Activated naive CD8-positive, alpha-beta T cell treated with anti-CD3 and anti-CD28 coated beads for 36 hours (primary cell): ENCODE measurements at regions not wholly inside any gene's neighbourhood (a gene's known extent, or its start where the extent isn't known, plus 50 kb on each side); places are given as distances from the start of the nearest gene placed in this dataset.
"Not testable (repeated sequence)": the region's sequence is repeated elsewhere in the genome, so short reads cannot be mapped to it uniquely, and the experiment has no call there.

Experiments used
- DNase-seq: peaks from one replicate; pipeline ENCODE4 v3.0.0; 2021
- H3K27ac Mint-ChIP-seq: one replicate; pipeline ENCODE4 v1.8.0; 2022; ENCODE audit warnings: mild to moderate bottlenecking, moderate library complexity, mixed read lengths
- H3K27me3 Mint-ChIP-seq: one replicate; pipeline ENCODE4 v1.8.0; 2022; ENCODE audit warnings: mild to moderate bottlenecking, mixed read lengths
- H3K36me3 Mint-ChIP-seq: one replicate; pipeline ENCODE4 v1.8.0; 2021; ENCODE audit warnings: mild to moderate bottlenecking, mixed read lengths
- H3K4me1 Mint-ChIP-seq: one replicate; pipeline ENCODE4 v1.8.0; 2021; ENCODE audit warnings: mixed read lengths
- H3K4me3 Mint-ChIP-seq: one replicate; pipeline ENCODE4 v1.8.0; 2022; ENCODE audit warnings: mild to moderate bottlenecking, moderate library complexity, mixed read lengths
- H3K9me3 Mint-ChIP-seq: one replicate; pipeline ENCODE4 v1.8.0; 2022; ENCODE audit warnings: mixed read lengths

DNA sequence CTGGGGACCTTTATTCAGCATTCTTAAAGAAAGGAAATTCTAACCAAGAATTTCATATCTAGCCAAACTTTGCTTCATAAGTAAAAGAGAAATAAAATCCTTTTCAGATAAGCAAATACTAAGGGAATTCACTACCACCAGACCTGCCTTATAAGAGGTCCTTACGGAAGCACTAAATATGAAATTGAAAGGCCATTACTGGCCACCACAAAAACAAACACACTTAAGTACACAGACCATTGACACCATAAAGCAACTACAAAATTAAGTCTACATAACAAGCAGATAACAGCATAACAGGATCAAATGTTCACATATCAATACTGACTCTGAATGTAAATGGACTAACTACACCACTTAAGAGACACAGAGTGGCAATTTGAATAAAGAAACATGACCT is 361.4 kb upstream of the POU5F2 start:
- Mint-ChIP-seq H3K36me3 (peaks cover 73% of the 10 kb centered on the region), H3K27ac (no peak overlapping the region), H3K27me3 (no peaks in the 10 kb centered on the region), H3K9me3 (peaks cover 52% of the 10 kb centered on the region), H3K4me3 (no peak overlapping the region), H3K4me1 (peaks cover 39% of the 10 kb centered on the region)
- no peak for DNase-seq

DNA sequence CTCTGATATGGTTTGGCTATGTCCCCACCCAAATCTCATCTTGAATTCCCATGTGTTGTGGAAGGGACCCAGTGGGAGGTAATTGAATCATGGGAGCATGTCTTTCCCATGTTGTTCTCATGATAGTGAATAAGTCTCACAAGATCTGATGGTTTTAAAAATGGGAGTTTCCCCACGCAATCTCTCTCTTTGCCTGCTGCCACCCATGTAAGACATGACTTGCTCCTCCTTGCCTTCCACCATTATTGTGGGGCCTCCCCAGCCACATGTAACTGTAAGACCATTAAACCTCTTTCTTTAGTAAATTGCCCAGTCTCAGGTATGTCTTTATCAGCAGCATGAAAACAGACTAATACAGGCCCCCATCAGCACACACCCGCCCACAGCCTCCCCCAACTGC is 356.0 kb upstream of the POU5F2 start:
- Mint-ChIP-seq H3K9me3 (peaks cover 29% of the 10 kb centered on the region), H3K4me1 (peaks cover 27% of the 10 kb centered on the region), H3K36me3 (peaks cover 67% of the 10 kb centered on the region)
- DNase-seq, H3K4me3 Mint-ChIP-seq, H3K27me3 Mint-ChIP-seq, H3K27ac Mint-ChIP-seq: not testable (repeated sequence)

DNA sequence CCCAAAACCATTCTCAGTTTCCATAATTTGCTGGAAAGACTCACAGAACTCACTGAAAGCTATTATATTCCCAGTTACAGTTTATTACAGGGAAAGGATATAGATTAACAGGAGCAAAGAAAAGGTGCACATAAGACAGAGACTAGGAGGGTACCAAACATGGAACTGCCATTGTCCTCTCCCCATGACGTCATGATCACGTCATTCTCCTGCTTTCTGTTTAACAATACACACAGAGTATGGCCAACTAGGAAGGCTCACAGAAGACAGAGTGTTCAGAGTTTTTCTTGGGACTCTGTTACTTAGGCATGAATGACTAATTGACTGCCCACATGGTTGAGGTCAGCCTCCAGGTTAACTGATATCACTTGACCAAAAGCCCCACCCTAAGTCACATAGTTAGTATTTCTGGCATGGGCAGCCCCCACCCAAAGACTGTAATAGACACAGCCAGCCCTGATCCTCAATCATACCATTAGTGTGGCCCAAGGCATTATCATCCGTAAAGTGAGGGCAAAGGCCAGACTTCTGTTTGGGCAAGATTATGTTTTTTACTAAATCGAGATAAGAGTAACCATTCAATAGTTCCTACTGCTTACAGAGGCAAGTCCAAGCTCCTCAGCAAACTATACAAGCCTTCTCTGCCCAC is 353.5 kb upstream of the POU5F2 start:
- no peak overlapping the region for H3K27ac Mint-ChIP-seq
- H3K4me3 Mint-ChIP-seq: no peak overlapping the region
- H3K4me1 Mint-ChIP-seq: peaks cover 27% of the 10 kb centered on the region
- no peaks in the 10 kb centered on the region for H3K27me3 Mint-ChIP-seq
- DNase-seq: no peak
- H3K9me3 Mint-ChIP-seq: peaks cover 27% of the 10 kb centered on the region
- peaks cover 59% of the 10 kb centered on the region for H3K36me3 Mint-ChIP-seq

DNA sequence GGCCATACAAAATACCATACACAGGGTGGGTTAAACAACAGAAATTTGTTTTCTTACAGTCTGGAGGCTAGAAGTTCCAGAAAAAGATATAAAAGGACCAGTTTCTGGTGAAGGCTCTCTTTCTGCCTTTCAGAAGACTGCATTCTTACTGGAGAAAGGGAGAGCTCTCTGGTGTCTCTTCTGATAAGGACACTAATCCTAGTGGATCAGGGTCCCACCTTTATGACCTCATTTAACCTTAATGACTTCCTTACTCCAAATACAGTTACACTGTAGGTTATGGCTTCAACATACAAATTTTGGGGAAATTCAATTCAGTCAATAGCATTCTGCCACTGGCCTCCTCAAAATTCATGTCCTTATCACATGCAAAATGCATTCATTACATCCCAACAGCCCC is 351.9 kb upstream of the POU5F2 start:
- H3K27me3 Mint-ChIP-seq: no peaks in the 10 kb centered on the region
- no peak overlapping the region for H3K27ac Mint-ChIP-seq
- no peak overlapping the region for H3K4me3 Mint-ChIP-seq
- H3K36me3 Mint-ChIP-seq: peaks cover 46% of the 10 kb centered on the region
- H3K9me3 Mint-ChIP-seq: peaks cover 19% of the 10 kb centered on the region
- DNase-seq: no peak
- peaks cover 20% of the 10 kb centered on the region for H3K4me1 Mint-ChIP-seq

DNA sequence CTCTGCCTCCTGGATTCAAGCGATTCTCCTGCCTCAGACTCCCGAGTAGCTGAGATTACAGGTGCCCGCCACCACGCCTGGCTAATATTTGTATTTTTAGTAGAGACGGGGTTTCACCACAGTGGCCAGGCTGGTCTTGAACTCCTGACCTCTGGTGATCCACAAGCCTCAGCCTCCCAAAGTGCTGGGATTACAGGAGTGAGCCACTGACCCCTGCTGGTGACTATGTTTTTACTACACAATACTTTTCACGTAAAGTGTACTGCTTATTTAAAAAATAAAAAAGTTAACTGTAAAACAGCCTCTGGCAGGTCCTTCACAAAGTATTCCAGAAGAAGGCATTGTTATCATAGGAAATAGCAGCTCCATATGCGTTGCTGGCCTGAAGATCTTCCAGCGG is 345.2 kb upstream of the POU5F2 start:
- not testable (repeated sequence) for DNase-seq, H3K27me3 Mint-ChIP-seq, H3K4me3 Mint-ChIP-seq, H3K27ac Mint-ChIP-seq
- Mint-ChIP-seq H3K36me3 (peaks cover 25% of the 10 kb centered on the region), H3K4me1 (peaks cover 16% of the 10 kb centered on the region), H3K9me3 (peaks cover 17% of the 10 kb centered on the region)

DNA sequence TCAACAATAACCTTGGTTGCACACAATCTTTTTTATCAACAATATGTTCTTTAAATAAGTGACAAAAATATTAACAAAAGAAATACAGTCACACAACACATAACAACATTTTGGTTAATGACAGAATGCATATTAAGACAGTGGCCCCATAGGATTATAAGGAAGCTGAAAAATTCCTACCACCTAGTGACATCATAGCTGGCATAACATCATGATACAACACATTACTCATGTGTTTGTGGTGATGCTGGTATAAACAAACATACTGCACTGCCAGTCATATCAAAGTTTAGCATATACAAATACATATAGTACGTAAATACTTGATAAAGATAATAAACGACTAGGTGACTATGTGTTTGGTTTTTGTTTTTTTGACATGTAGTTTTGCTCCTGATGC is 344.8 kb upstream of the POU5F2 start:
- no peak overlapping the region for H3K27ac Mint-ChIP-seq
- peaks cover 17% of the 10 kb centered on the region for H3K9me3 Mint-ChIP-seq
- H3K36me3 Mint-ChIP-seq: peaks cover 28% of the 10 kb centered on the region
- no peak for DNase-seq
- H3K27me3 Mint-ChIP-seq: no peaks in the 10 kb centered on the region
- peaks cover 19% of the 10 kb centered on the region for H3K4me1 Mint-ChIP-seq
- no peak overlapping the region for H3K4me3 Mint-ChIP-seq

DNA sequence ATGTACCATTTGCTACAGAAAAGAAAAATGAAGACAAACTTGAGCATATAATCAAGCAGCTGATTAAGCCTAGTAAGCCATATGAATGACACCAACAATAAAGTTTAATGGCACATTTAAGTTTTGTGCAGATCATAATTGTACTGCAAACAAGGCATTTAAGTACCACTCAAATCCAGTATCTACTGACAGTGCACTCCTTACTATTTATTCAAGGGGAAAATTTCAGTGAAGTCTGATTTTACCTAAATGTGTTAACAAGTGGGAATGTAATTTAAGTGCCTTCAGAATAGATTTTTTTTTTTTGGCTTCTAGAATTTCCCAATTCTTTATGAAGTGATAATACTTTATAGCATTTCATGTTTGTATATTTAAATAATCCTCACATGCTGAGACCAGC is 341.0 kb upstream of the POU5F2 start:
- H3K27ac Mint-ChIP-seq: no peak overlapping the region
- no peak for DNase-seq
- peaks cover 25% of the 10 kb centered on the region for H3K4me1 Mint-ChIP-seq
- peaks cover 22% of the 10 kb centered on the region for H3K36me3 Mint-ChIP-seq
- H3K27me3 Mint-ChIP-seq: no peaks in the 10 kb centered on the region
- no peak overlapping the region for H3K4me3 Mint-ChIP-seq
- H3K9me3 Mint-ChIP-seq: peaks cover 13% of the 10 kb centered on the region

DNA sequence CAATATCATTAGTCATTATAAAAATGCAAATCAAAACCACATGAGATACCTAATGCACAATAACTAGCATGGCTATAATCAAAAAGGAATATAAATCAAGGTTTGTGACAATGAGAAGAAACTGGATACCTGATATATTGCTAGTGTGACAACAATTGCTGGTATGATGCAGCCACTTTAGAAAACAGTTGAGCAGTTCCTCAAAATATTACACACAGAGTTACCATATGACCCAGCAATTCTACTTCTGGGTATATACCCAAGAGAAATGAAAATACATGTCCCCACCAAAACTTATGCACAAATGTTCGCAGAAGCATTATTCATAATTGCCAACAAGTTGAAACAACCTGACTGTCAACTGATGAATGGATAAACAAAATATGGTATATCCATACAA is 339.7 kb upstream of the POU5F2 start:
- H3K4me3 Mint-ChIP-seq: no peak overlapping the region
- peaks cover 25% of the 10 kb centered on the region for H3K4me1 Mint-ChIP-seq
- H3K27ac Mint-ChIP-seq: no peak overlapping the region
- H3K9me3 Mint-ChIP-seq: peaks cover 13% of the 10 kb centered on the region
- H3K27me3 Mint-ChIP-seq: no peaks in the 10 kb centered on the region
- no peak for DNase-seq
- H3K36me3 Mint-ChIP-seq: peaks cover 22% of the 10 kb centered on the region

DNA sequence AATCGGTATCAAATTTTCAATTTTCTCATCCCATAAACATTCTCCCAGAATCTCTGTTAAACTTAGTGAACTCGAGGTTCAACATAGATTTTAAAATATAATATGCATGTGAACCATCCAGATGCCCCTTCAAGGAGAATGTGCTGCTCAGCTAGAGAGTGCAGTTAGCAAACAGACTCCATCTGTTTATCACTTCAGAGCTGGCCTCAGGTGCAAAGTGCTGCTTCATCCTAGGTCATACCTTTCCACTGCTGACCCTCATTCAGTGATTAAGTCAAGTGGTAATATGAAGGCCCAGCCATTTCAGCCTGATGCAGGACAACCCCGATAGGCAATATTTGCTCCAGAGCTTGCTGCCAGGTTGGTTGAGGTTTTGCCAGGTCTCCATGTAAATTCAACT is 339.0 kb upstream of the POU5F2 start:
- Mint-ChIP-seq H3K9me3 (peaks cover 8% of the 10 kb centered on the region), H3K27me3 (no peaks in the 10 kb centered on the region), H3K4me3 (no peak overlapping the region), H3K4me1 (peaks cover 25% of the 10 kb centered on the region), H3K36me3 (peaks cover 18% of the 10 kb centered on the region), H3K27ac (no peak overlapping the region)
- DNase-seq: no peak

DNA sequence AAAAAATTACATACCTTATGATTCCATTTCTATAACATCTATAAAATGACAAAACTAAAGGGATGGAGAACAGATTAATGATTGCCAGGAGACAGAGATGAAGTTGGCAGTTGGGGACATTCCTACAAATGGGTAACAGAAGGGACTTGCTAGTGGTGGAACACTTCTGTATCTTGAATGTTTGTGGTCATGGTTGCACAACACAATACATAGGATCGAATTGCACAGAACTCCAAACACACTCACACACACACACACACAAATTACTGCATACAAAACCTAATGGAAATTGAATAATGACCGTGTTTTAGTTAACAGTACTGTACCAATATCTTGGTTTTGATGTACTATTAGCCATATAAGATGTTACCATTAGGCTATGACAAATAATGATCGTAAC is 330.7 kb upstream of the POU5F2 start:
- H3K27me3 Mint-ChIP-seq: no peaks in the 10 kb centered on the region

DNA sequence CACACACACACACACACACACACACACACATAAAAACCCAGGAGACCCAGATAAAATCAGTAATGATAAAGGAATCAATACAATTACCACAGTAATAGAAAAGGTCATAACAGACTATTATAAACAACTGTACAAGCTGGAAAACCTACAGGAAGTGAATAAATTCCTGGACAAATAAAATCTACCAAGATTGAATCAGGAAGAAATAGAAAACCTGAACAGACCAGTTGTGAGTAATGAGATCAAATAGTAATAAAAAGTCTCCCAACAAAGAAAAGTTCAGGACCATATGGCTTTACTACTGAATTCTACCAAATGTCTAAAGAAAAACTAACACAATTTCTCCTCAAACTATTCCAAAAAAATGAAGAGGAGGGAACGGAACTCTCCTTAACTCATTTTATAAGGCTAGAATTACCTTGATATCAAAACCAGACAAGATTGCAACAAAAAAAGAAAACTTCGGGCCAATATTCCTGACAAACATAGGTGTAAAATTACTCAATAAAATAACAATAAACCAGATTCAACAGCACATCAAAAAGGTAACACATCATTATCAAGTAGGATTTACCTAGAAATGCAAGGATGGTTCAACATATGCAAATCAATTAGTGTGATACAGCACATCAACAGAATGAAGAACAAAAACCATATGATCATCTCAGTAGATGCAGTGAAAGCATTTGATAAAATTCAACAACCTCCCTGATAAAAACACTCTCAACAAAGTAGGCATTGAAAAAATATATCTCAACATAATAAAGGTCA is 325.2 kb upstream of the POU5F2 start:
- H3K27ac Mint-ChIP-seq: no peak overlapping the region
- DNase-seq: no peak
- no peaks in the 10 kb centered on the region for H3K27me3 Mint-ChIP-seq
- H3K9me3 Mint-ChIP-seq: peaks cover 48% of the 10 kb centered on the region
- H3K4me3 Mint-ChIP-seq: no peak overlapping the region
- H3K36me3 Mint-ChIP-seq: peaks cover 64% of the 10 kb centered on the region
- H3K4me1 Mint-ChIP-seq: peaks cover 16% of the 10 kb centered on the region

More for the DNA sequence above, 330.7 kb upstream of the POU5F2 start:
- DNase-seq: no peak
- Mint-ChIP-seq H3K4me1 (peaks cover 14% of the 10 kb centered on the region), H3K4me3 (no peak overlapping the region), H3K9me3 (peaks cover 14% of the 10 kb centered on the region), H3K36me3 (peaks cover 46% of the 10 kb centered on the region), H3K27ac (no peak overlapping the region)

DNA sequence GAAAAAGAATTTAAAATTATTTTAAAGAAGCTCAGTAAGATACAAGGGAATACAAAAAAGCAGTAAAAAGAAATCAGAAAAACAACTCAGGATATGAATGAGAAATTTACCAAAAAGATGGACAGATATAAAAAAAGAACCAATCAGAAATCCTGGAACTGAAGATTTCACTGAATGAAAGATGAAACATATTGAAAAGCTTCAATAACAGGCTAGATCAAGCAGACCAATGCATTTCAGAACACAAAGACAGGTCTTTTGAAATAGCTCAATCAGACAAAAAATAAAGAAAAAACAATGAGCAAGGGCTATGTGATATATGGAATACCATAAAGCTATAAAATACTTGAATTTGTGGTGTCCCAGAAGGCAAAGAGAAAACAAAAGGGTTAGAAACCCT is 322.6 kb upstream of the POU5F2 start:
- no peak for DNase-seq
- Mint-ChIP-seq H3K4me1 (peaks cover 9% of the 10 kb centered on the region), H3K27ac (no peak overlapping the region), H3K27me3 (no peaks in the 10 kb centered on the region), H3K4me3 (no peak overlapping the region), H3K9me3 (peaks cover 48% of the 10 kb centered on the region), H3K36me3 (peaks cover 62% of the 10 kb centered on the region)

DNA sequence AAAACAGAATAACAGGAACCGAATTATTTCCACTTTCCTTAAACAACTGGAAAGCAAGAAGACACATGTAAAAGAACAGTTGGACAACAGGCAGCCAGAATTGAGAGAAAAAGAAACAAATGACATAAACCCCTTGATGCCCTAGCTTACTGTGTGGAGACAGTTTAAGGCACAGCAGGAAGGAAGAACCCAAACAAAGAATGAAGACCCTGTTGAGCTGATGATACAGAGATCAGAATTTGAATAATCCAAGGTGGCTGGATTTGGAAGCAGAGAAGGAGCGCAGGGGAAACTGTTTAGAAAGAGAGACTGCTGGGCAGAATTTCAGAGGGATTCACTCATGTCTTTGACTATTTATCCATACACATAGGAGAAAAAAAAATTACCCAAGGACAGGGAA is 316.3 kb upstream of the POU5F2 start:
- peaks cover 23% of the 10 kb centered on the region for H3K36me3 Mint-ChIP-seq
- no peak overlapping the region for H3K27ac Mint-ChIP-seq
- peaks cover 6% of the 10 kb centered on the region for H3K9me3 Mint-ChIP-seq
- peaks cover 13% of the 10 kb centered on the region for H3K4me1 Mint-ChIP-seq
- no peak overlapping the region for H3K4me3 Mint-ChIP-seq
- no peak for DNase-seq
- no peaks in the 10 kb centered on the region for H3K27me3 Mint-ChIP-seq

DNA sequence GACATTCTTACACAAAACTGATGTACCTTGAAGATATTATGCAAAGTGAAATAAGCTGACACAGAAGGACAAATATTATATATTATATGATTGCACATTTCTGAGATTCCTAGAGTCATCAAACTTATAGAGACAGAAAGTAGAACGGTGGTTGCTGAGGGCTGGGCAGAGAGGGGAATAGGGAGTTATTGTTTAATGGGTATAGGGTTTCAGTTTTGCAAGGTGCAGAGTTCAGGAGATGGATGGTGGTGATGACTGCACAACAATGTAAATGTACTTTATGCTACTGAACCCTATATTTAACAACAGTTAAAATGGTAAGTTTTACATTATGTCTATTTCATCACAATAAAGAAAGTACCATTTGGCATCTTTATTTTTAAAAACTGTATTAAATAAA is 315.8 kb upstream of the POU5F2 start:
- Mint-ChIP-seq H3K4me1 (peaks cover 13% of the 10 kb centered on the region), H3K27me3 (no peaks in the 10 kb centered on the region), H3K4me3 (no peak overlapping the region), H3K36me3 (peaks cover 23% of the 10 kb centered on the region), H3K27ac (no peak overlapping the region), H3K9me3 (peaks cover 6% of the 10 kb centered on the region)
- DNase-seq: no peak

DNA sequence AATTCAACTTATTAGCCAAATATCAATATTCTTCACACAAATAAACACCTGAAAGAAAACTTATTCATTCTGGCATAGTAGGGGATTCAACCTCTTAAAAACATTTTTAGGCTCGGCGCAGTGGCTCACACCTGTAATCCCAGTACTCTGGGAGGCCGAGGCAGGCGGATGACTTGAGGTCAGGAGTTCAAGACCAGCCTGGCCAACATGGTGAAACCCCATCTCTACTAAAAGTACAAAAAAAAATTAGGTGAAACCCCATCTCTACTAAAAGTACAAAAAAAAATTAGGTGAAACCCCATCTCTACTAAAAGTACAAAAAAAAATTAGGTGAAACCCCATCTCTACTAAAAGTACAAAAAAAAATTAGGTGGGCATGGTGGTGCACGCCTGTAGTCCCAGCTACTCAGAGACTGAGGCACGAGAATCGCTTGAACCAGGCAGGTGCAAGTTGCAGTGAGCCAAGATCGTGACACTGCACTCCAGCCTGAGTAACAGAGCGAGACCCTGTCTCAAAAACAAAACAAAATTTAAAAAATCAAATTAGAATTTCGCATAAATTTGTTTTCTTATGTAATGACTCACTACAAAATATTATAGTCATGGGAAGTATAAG is 308.0 kb upstream of the POU5F2 start:
- not testable (repeated sequence) for H3K4me3 Mint-ChIP-seq, H3K27ac Mint-ChIP-seq, H3K27me3 Mint-ChIP-seq, DNase-seq, H3K4me1 Mint-ChIP-seq, H3K9me3 Mint-ChIP-seq
- peaks cover 34% of the 10 kb centered on the region for H3K36me3 Mint-ChIP-seq
